GM12872 (cell line): ENCODE measurements at regions not wholly inside any gene's neighbourhood (a gene's known extent, or its start where the extent isn't known, plus 50 kb on each side); places are given as distances from the start of the nearest gene placed in this dataset.

ENCODE experiments used
- TF ChIP-seq, protein P1 (sequence below): IDR thresholded peaks from 3 replicates; pipeline ENCODE4 v1.5.1; 2011; ENCODE audit warnings: low read depth, mild to moderate bottlenecking, low read length, moderate library complexity; ENCODE audit not compliant: insufficient read depth

GRCh38 chr19:29278716-29279115 is 65.8 kb upstream of the UQCRFS1 start:
- TF ChIP-seq, protein P1, sequence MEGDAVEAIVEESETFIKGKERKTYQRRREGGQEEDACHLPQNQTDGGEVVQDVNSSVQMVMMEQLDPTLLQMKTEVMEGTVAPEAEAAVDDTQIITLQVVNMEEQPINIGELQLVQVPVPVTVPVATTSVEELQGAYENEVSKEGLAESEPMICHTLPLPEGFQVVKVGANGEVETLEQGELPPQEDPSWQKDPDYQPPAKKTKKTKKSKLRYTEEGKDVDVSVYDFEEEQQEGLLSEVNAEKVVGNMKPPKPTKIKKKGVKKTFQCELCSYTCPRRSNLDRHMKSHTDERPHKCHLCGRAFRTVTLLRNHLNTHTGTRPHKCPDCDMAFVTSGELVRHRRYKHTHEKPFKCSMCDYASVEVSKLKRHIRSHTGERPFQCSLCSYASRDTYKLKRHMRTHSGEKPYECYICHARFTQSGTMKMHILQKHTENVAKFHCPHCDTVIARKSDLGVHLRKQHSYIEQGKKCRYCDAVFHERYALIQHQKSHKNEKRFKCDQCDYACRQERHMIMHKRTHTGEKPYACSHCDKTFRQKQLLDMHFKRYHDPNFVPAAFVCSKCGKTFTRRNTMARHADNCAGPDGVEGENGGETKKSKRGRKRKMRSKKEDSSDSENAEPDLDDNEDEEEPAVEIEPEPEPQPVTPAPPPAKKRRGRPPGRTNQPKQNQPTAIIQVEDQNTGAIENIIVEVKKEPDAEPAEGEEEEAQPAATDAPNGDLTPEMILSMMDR, result no peak

- TF ChIP-seq, protein P1, result no peak
Measured at GRCh38 chr19:29283366-29283765, 70.4 kb upstream of the UQCRFS1 start.

DNA sequence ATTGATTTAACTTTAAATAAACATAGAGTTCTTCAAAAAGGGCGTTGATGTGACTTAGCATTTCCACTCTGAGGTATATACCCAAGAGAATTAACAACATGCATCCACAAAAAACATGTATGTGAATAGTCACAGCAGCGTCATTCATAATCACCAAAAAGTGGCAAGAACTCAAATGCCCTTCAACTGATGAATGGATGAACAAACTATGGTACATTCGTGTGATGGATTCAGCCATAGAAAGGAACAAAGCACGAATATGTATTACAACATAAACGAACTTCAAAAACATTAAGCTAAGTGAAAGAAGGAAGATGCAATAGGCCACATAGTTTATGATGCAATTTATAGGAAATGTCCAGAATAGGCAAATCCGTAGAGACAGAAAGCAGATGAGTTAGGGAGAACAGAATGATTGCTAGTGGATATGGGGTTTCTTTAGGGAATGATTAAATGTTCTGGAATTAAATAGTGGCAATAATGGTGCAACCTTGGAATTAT is 72.3 kb upstream of the UQCRFS1 start:
- TF ChIP-seq, protein P1, result no peak

- TF ChIP-seq, protein P1, result no peak
Measured at GRCh38 chr19:29285878-29286277, 72.9 kb upstream of the UQCRFS1 start.

DNA sequence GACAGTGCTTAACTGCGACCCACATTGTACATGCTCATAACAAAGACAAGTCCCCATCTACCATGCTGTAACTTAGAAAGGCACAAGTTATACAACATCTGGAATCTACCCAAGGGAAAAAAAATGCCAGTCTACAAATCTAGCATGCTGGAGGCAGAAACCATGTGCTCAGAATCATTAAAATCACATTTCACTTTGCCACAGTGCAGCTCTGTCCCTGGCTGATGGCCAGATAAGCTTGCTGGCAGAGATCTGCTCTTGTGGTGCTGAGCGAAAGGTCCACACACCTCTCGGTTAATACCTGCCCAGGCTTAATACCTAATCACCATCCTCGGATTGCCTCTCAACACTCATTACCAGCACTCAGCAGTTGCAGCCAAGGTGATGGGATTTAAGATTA is 74.1 kb upstream of the UQCRFS1 start:
- TF ChIP-seq, protein P1, result no peak

DNA sequence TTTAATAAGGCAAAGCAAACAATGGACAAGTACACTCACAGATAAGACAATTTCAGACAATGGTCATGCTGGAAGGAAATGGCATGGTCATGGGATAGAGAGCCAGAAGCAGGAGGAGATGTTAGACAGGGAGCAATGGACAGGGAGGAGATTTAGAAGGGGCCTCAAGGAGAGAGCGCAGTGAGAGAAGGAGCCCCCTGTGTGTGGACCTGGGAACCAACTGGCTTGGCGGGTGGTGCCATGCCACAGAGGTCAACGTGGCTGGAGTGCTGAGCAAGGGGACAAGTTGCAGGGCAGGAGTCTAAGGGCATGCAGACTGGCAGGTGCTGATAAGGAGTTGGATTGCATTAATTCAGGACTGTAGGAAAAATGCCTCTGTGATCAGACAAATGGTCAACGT is 75.3 kb upstream of the UQCRFS1 start:
- TF ChIP-seq, protein P1, result no peak

DNA sequence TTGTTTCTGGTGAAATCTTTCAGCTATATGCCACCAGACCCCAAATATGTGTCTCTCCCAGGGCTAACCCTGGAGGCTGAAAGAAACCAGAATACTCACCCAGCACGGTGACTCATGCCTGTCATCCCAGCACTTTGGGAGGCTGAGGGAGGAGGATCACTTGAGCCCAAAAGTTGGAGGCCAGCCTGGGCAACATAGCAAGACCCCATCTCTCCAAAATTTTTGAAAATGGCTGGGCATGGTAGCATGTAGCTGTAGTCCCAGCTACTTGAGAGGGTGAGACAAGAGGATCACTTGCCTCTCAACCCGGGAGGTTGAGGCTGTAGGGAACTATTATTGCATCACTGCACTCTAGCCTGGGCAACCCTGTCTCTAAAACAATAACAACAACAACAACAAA is 76.1 kb upstream of the UQCRFS1 start:
- TF ChIP-seq, protein P1, result no peak
